Activated B cell treated with CpG ODN at 0.5 μM for 24 hours (primary cell): ENCODE measurements at regions not wholly inside any gene's neighbourhood (a gene's known extent, or its start where the extent isn't known, plus 50 kb on each side); places are given as distances from the start of the nearest gene placed in this dataset.

Source experiments
- ATAC-seq: fragments of 200-7000 bp; cut with Tn5 transposase; one replicate; pipeline ENCODE4 v1.10.0; 2021; ENCODE audit warnings: low read depth, mild to moderate bottlenecking, moderate library complexity
- CTCF ChIA-PET: fragments of 350-600 bp; sonication (Branson Sonifier 250); formaldehyde crosslinking; loops from one replicate; lab custom pipeline; 2021; ENCODE audit warnings: antibody characterized with exemption; lab: Charles Lee
- POLR2A ChIA-PET: fragments of 350-600 bp; sonication (Branson Sonifier 250); formaldehyde crosslinking; loops from one replicate; lab custom pipeline; 2021; ENCODE audit warnings: antibody characterized with exemption; lab: Charles Lee
- DNase-seq: peaks from one replicate; pipeline ENCODE4 v3.0.0; 2022
- H3K27ac Mint-ChIP-seq: one replicate; pipeline ENCODE4 v1.8.0; 2020; ENCODE audit warnings: mixed read lengths
- H3K27me3 Mint-ChIP-seq: one replicate; pipeline ENCODE4 v1.8.0; 2021; ENCODE audit warnings: mixed read lengths
- H3K36me3 Mint-ChIP-seq: one replicate; pipeline ENCODE4 v1.8.0; 2021; ENCODE audit warnings: low read depth, mixed read lengths
- H3K4me1 Mint-ChIP-seq: one replicate; pipeline ENCODE4 v1.8.0; 2021; ENCODE audit warnings: mixed read lengths
- H3K4me3 Mint-ChIP-seq: one replicate; pipeline ENCODE4 v1.8.0; 2020; ENCODE audit warnings: mild to moderate bottlenecking, mixed read lengths
- H3K9me3 Mint-ChIP-seq: one replicate; pipeline ENCODE4 v1.8.0; 2020; ENCODE audit warnings: mixed read lengths
- intact Hi-C: fragments of 100-400 bp; cut with micrococcal nuclease; formaldehyde crosslinking; loops from one replicate; pipeline ENCODE4 v1.15.1; 2024
- TF ChIP-seq, protein P1 (sequence below): fragments of 200-600 bp; IDR thresholded peaks from one replicate; pipeline ENCODE4 v1.8.0; 2022; ENCODE audit warnings: antibody characterized with exemption, mild to moderate bottlenecking

DNA sequence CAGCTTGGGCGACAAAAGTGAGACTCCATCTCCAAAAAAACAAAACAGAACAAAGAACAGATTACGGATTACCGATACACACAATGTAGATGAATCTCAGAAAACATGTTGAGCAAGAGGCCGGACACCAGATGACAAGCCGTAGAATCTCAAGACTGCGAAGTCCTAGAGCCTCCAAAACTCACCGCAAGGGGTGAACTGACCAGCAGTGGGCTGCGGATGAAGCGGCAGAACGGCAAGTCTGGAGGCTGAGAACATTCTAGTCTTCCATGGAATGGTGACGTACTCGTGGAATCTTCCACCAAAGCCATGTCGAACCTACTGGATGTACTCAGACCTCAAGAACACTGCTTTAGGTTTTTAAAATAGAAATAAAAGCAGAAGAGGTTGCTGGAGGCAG, 198.8 kb downstream of the NDUFA10 start:
- TF ChIP-seq, protein P1, sequence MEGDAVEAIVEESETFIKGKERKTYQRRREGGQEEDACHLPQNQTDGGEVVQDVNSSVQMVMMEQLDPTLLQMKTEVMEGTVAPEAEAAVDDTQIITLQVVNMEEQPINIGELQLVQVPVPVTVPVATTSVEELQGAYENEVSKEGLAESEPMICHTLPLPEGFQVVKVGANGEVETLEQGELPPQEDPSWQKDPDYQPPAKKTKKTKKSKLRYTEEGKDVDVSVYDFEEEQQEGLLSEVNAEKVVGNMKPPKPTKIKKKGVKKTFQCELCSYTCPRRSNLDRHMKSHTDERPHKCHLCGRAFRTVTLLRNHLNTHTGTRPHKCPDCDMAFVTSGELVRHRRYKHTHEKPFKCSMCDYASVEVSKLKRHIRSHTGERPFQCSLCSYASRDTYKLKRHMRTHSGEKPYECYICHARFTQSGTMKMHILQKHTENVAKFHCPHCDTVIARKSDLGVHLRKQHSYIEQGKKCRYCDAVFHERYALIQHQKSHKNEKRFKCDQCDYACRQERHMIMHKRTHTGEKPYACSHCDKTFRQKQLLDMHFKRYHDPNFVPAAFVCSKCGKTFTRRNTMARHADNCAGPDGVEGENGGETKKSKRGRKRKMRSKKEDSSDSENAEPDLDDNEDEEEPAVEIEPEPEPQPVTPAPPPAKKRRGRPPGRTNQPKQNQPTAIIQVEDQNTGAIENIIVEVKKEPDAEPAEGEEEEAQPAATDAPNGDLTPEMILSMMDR: no peak
- no peak overlapping the region for H3K27ac Mint-ChIP-seq
- ChIA-PET CTCF (no interaction called here), POLR2A (no interaction called here)
- H3K4me1 Mint-ChIP-seq: no peaks in the 10 kb centered on the region
- no peaks in the 10 kb centered on the region for H3K36me3 Mint-ChIP-seq
- intact Hi-C loops: no loop called here
- peaks cover 15% of the 10 kb centered on the region for H3K27me3 Mint-ChIP-seq
- H3K9me3 Mint-ChIP-seq: no peaks in the 10 kb centered on the region
- H3K4me3 Mint-ChIP-seq: no peak overlapping the region
- DNase-seq: no peak
- no peak for ATAC-seq

- H3K36me3 Mint-ChIP-seq: no peaks in the 10 kb centered on the region
- TF ChIP-seq, protein P1: no peak
- no peaks in the 10 kb centered on the region for H3K9me3 Mint-ChIP-seq
- ATAC-seq: no peak
- ChIA-PET CTCF (no interaction called here), POLR2A (no interaction called here)
- H3K27me3 Mint-ChIP-seq: peaks cover 15% of the 10 kb centered on the region
- no peaks in the 10 kb centered on the region for H3K4me1 Mint-ChIP-seq
- no peak overlapping the region for H3K27ac Mint-ChIP-seq
- intact Hi-C loops: no loop called here
- peak; percentile 8 for DNase-seq
- no peak overlapping the region for H3K4me3 Mint-ChIP-seq
Measured at GRCh38 chr2:239825705-239825979, 199.5 kb downstream of the NDUFA10 start.

- DNase-seq (no peak), ATAC-seq (no peak)
- Mint-ChIP-seq H3K36me3 (no peaks in the 10 kb centered on the region), H3K4me3 (no peak overlapping the region), H3K9me3 (no peaks in the 10 kb centered on the region), H3K4me1 (no peaks in the 10 kb centered on the region), H3K27ac (no peak overlapping the region), H3K27me3 (peaks cover 15% of the 10 kb centered on the region)
- ChIA-PET POLR2A (no interaction called here), CTCF (no interaction called here)
- TF ChIP-seq, protein P1: no peak
- intact Hi-C loops: no loop called here
Measured at GRCh38 chr2:239824866-239825704, 200.1 kb downstream of the NDUFA10 start.

DNA sequence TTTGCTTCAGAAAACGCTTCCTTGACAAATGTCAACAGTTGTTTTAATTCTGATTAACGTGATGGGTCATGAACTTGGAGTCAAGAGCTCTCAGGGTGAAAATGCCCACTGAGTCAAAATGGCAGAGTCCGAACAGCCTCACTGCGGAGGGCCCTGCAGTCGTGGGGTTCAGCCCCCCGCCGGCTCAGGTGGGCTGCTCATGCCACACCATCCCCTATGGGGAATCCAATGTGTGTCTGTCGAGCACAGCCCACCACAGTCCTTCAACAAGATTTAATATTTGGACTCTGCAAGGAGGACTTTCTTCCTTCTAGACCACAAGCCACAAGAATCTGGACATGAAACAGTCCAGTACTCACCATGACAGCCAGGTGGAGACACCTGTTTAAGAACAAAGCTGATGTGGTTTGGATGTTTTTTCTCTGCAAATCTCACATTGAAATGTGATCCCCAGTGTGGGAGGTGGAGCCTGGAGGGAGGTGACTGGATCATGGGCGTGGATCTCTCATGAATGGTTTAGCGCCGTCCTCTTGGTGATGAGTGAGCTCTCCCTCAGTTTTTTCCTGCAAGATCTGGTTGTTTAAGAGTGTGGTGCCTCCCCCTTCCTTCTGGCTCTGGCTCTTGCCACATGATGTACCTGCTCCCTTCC, 201.0 kb downstream of the NDUFA10 start:
- Mint-ChIP-seq H3K4me3 (no peak overlapping the region), H3K27ac (no peak overlapping the region), H3K36me3 (no peaks in the 10 kb centered on the region), H3K27me3 (peaks cover 15% of the 10 kb centered on the region), H3K4me1 (no peaks in the 10 kb centered on the region), H3K9me3 (no peaks in the 10 kb centered on the region)
- ATAC-seq (no peak), DNase-seq (no peak)
- ChIA-PET POLR2A (no interaction called here), CTCF (interaction anchor here (0.9 kb wide), 1 partner anchor 168 kb away, joined by 3 read pairs; no protein-coding TSS in a partner anchor)
- intact Hi-C loops: no loop called here
- TF ChIP-seq, protein P1: no peak

GRCh38 chr2:239822146-239822831, 202.9 kb downstream of the NDUFA10 start:
- no peak overlapping the region for H3K4me3 Mint-ChIP-seq
- ChIA-PET POLR2A (no interaction called here), CTCF (no interaction called here)
- H3K9me3 Mint-ChIP-seq: no peaks in the 10 kb centered on the region
- no peaks in the 10 kb centered on the region for H3K36me3 Mint-ChIP-seq
- intact Hi-C loops: no loop called here
- TF ChIP-seq, protein P1: no peak
- no peaks in the 10 kb centered on the region for H3K4me1 Mint-ChIP-seq
- no peak for ATAC-seq
- DNase-seq: no peak
- no peak overlapping the region for H3K27ac Mint-ChIP-seq
- H3K27me3 Mint-ChIP-seq: peaks cover 15% of the 10 kb centered on the region
